NCI-H128 (cell line): ENCODE measurements at regions not wholly inside any gene's neighbourhood (a gene's known extent, or its start where the extent isn't known, plus 50 kb on each side); places are given as distances from the start of the nearest gene placed in this dataset.

Source experiments
- DNase-seq: peaks from one replicate; lab custom pipeline; 2025; ENCODE audit not compliant: unreplicated experiment; lab: John Stamatoyannopoulos, UW

DNA sequence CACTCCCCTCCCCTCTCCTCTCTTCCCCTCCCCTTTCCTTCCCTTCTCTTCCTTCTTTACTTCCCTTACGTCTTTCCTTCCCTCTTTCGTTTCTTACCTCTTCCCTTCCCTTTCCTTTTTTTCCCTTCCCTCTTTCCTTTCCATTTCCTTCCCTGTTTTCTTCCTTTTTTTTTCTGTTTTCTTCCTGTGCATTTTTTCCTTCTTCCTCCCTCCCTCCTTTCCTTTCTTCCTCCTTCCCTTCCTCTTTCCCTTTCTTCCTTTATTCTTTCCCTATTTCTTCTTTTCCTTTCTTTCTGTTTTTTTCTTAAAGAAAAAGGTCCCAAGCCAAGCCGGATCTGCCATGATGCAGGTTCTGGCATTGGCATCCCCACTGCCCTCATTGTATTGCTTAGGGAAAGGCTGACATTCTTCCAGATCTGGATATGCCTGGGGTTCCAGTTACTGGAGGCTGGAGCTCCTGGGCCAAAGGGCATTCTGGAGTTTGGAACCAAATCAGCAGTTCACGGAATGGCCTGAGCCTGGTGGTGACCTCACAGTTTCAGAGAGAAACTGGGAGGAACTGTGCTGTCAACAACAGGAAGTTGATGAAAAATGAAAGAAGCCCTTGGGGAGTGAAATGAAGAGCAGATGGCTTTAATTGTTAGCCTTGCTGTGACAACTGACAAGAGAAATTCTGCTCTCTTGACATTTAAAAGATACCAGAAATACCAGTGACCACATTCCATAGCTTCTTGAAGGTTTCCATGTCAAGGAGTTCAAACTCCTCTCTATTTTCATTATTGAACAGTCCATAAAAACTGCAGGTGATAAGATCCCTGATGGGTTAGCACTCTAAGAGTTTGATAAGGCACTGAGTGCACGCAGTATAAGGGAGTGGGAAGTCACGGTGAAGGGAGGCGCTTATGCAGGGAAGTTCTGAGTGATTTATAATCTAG lies 622.1 kb downstream of the SPRY1 start:
- DNase-seq, result no peak

- no peak for DNase-seq
Observed at GRCh38 chr4:124019749-124020549, 623.4 kb downstream of the SPRY1 start.

DNA sequence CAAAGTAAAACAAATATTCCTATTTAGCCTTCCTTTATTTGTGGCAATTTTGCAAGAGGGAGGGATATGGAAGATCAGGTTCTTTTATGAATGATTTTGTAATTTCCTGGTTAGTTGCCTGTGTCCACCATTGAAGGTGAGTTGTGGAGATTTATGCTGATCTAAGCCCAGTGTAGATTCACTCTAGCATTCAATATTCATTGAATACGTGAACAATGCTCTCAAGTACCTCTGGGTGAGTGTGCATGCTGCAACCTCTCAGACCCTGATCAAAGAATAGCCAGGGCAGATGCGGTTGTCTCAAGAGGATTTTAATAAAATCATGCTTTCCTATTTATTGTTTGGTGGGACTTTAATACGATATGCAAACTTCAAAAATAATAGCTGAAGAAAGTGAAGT lies 628.4 kb downstream of the SPRY1 start:
- DNase-seq, result no peak

DNA sequence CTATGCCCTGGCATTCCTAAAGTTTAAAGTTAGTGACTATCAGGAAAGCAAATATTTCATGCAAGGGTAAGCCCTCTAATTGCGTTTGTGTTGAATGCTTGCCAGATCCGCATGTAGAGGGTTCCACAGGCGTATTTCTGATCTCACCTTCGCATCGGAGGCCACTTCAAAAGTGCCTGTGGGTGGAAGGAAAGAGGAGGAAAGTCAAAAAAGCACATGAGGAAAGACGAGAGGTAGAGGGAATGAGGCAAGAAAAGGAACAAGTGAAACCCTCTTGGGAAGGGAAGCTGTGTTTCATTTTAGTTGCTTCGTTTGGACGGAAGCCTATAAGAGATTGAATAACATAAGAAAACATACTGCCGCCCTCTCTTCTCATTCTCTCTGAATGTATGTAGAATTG lies 628.8 kb downstream of the SPRY1 start:
- peak; percentile 17 for DNase-seq

DNA sequence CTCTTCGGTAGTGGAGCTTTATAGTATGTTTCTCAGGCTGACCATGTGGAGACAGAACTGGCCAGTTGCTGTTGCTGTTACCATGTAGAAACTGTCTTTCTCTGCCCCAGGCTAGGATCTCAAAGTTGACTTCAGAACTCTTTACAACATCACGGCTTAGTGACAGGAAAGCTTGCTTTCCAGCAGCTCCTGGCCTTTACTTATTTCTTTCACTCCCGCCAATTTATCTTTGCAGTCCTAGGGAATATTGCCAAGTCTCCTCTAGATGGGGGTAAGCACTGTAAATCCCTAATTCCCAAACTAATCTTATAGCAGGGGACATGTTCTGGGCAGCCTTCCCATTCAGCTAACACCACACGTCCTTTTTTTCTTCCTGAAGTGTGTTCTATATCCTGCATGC lies 631.6 kb downstream of the SPRY1 start:
- DNase-seq, result no peak

GRCh38 chr4:124030147-124030546 lies 633.6 kb downstream of the SPRY1 start:
- no peak for DNase-seq

DNA sequence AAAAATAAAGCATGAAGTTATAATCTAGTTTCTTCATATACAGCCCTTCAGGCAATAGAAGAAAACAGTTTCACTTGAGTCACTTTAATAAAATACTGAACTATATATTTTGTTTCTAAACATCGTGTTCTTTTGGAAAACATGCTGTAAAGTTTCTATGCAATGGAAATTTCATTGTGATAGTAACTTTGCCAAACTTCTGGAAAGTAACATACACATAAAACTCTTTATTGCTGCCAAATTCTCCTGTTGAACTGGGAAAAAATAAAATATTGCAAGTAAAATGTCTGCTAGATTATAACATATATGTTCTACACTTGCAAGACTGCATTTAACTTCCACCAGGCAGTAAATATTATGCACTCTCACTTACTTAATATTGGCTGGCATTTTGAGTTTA lies 635.4 kb downstream of the SPRY1 start:
- DNase-seq, result no peak

- no peak for DNase-seq
Observed at GRCh38 chr4:124035364-124036041, 638.9 kb downstream of the SPRY1 start.

- DNase-seq, result no peak
Observed at GRCh38 chr4:124037236-124037635, 640.6 kb downstream of the SPRY1 start.

GRCh38 chr4:124044330-124044729 lies 647.7 kb downstream of the SPRY1 start:
- DNase-seq, result no peak

- no peak for DNase-seq
Observed at GRCh38 chr4:124044867-124045266, 648.3 kb downstream of the SPRY1 start.

DNA sequence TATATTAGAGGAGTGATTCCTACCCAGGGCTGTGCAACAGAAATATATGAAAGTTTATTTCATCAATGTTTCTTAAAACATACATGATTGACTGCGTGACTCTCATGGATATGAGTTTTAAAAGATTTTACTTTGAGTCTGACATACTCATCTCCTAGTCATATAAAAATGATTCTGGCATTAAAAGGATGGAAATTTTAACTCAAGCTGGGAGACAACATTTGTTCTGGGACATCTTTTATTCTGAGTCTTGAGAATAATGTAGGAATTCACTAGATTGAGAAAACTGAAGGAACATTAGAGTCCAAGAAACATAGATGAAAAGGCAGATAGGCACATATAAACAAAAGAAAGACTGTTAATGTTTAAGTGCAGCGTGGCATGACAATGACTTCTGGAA lies 649.6 kb downstream of the SPRY1 start:
- DNase-seq, result no peak

DNA sequence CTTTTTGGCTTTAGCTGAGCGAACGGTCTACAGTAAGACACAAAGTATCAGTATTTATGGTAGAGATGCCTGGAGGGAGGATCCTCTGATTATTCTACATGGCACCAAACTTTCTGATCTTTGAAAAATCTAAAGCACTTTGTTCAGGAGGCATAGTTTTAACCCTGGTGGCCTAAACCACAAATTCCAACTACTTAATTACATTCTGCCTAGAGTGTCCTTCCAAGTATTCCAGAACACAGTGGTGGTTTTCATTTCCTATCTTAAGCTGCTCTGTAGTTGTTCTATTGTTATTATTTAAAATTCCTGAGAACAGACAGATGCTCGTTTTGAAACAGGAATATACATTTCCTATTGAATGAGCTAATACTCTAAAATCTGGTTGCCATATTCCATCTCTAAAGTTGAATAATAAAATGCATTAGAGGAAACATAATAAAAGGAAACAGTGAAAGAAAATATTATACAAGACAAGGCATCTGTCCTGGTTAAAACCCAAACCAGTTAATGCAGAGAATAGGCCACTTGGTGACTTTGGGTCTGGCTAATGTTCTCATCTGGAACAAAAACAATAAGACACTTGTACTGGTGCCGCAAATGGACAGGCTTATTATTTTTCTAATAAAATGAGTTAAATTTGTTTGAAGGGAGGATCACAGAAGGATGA lies 657.4 kb downstream of the SPRY1 start:
- no peak for DNase-seq

DNA sequence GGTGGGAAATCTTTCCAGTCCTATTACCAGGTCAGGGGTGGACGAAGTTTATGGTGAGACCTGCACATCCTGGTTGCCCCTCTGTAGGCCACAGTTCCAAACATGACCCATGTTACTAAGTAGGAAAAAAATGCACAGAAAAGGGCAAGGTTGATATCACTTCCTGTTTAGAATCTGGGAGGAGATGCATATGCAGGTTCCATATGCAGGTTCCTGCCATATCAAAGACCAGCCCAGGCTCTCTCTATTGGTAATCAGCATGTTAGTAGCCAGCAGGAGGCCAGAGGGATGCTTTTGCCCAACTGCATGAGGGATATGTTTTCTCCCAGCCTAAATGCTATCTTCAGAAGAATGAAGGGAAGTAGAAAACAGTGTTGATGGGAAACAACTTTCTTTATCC lies 657.2 kb downstream of the ANKRD50 start:
- DNase-seq, result no peak

DNA sequence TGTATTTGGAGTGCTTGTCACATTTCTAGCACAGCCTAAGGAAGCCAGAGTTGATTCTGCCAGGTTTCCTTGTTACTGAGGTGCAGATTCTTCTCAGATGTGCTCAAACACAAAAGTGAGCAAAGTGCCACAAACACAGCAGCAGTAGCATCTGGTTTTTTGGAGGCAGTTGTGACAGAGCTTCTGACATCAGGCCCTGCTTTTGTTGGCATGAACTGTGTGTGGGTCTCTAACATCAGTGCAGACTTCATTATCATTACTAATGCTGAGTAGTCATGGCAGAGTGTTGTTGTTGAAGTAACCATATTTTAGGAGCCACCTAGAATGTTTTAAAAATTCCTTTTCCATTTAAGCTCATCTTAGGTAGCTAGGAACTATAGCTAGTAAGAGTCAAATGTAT lies 656.6 kb downstream of the ANKRD50 start:
- no peak for DNase-seq

DNA sequence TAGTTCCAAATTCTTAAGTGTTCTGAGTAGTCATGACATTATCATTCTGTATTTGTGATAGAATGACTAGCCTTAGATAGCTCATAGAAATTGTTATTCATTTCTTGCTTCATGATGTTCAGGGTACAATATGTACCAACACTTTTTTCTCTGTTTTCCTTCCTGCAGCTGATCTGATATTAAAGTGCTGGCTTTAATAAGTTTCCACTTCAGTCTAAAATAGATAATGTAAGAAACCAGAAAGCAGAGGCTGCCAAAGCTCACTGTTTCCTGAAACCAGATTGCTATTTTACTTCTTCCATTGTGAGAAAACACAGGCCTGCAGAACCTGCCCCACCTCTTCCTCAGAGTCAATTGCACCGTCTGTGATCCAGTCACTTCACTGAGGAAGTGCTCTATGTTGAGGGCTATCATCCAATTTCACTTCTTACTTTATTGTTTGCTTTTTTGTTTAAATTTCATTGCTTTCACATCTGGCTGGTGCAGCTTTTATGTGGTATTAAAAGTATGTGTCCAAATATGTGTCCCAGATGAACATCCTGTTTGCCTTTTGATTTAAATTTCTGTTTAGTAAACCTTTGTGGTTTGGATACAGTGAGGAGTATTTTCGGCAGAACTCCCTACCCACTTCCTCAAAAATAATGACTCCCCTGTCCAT lies 652.1 kb downstream of the ANKRD50 start:
- DNase-seq, result no peak

- DNase-seq, result no peak
Observed at GRCh38 chr4:124061413-124061812, 651.1 kb downstream of the ANKRD50 start.

DNA sequence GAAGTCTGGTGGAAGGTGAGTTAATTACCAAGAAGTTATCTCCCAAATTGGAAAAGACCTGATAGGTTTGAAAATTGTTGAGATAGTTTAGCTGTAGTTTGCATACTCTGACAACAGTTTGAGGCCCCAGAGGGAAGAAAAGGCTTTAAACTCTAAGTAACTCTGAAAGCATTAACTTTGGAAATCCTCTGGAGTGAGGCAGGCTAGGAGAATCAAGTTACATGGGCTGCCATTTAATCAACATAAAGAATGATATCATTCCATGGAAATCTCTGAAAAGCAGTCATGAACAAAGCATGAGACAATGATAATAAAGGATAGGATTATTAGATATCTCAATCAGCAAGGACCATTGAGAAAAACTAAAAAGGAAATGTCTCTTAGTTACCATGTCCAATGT lies 647.1 kb downstream of the ANKRD50 start:
- DNase-seq, result no peak

DNA sequence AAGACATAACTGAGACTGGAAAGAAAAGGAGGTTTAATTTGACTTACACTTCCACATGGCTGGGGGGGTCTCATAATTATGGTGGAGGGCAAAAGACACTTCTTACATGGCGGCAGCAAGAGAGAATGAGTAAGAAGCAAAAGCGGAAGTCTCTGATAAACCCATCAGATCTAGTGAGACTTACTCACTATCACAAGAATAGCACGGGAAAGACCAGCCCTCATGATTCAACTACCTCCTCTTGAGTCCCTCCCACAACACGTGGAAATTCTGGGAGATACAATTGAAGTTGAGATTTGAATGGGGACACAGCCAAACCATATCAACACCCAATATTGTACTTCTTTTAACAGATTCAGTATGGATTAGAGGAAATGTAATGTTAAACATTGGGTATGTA lies 646.6 kb downstream of the ANKRD50 start:
- no peak for DNase-seq

GRCh38 chr4:124066595-124066994 lies 645.9 kb downstream of the ANKRD50 start:
- no peak for DNase-seq

DNA sequence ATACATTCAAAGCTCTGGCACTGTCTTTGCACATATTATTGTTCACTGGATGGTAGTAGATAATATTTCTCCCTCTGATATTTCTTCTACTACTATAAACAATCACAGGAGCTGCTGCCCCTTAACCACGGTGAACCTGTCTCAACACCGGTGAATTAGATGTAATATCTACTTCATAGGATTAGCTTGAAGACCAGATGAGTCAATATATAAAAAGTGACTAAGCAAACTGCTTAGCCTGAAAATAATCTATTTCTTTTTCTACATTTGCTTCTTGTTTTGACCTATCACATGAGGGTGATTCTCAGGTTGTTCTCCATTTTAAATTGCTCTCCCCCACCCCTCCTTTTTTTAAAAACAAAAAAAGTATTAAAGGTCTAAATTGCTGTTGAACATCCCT lies 645.5 kb downstream of the ANKRD50 start:
- no peak for DNase-seq
